Uterus (tissue), 2 donors: ENCODE measurements at regions not wholly inside any gene's neighbourhood (a gene's known extent, or its start where the extent isn't known, plus 50 kb on each side); places are given as distances from the start of the nearest gene placed in this dataset.

Experiments used
- CTCF ChIP-seq, 4 experiments: fragments of 200-600 bp in 2 of 4; fragments of 450-650 bp in 2 of 4; sonication (generic) in 2 of 4; IDR thresholded peaks; one replicate each; pipeline ENCODE4 v1.5.1; 2016 to 2019; ENCODE audit warnings: antibody characterized with exemption in 4 of 4, mild to moderate bottlenecking in 2 of 4, moderate library complexity in 1 of 4
- POLR2A ChIP-seq, 2 donors: fragments of 450-650 bp; IDR thresholded peaks; one replicate each; pipeline ENCODE4 v1.6.1; 2016; ENCODE audit warnings: antibody characterized with exemption in 2 of 2, mild to moderate bottlenecking in 1 of 2, moderate library complexity in 1 of 2

GRCh38 chr18:38951633-38952032 lies 1386.0 kb upstream of the CELF4 start:
- no peak for TF ChIP-seq CTCF (IDR thresholded peaks at IDR 0.05)
- no peak for TF ChIP-seq POLR2A (IDR thresholded peaks at IDR 0.05)
